ENCODE measurements at regions not wholly inside any gene's neighbourhood (a gene's known extent, or its start where the extent isn't known, plus 50 kb on each side); places are given as distances from the start of the nearest gene placed in this dataset.

- no peak for DNase-seq (ENCODE audit: low read depth in 1 of 2, low spot score in 1 of 2)
- in situ Hi-C loops (cut with HindIII; ENCODE audit: low pct_unique_long_range_greater_than_20kb, low sequenced_read_pairs): no loop called here
- no peak for TF ChIP-seq JUND (IDR thresholded peaks at IDR 0.05; ENCODE audit: low read depth)
Observed at GRCh38 chr18:78774741-78775141, 204.9 kb upstream of the SALL3 start.

- in situ Hi-C loops (cut with HindIII; ENCODE audit: low pct_unique_long_range_greater_than_20kb, low sequenced_read_pairs): no loop called here
- no peak for TF ChIP-seq JUND (IDR thresholded peaks at IDR 0.05; ENCODE audit: low read depth)
- no peak for DNase-seq (ENCODE audit: low read depth in 1 of 2, low spot score in 1 of 2)
Observed at GRCh38 chr18:78776151-78776550, 203.5 kb upstream of the SALL3 start.

GRCh38 chr18:78776706-78777285 is 202.8 kb upstream of the SALL3 start:
- in situ Hi-C loops (cut with HindIII; ENCODE audit: low pct_unique_long_range_greater_than_20kb, low sequenced_read_pairs): no loop called here
- no peak for TF ChIP-seq JUND (IDR thresholded peaks at IDR 0.05; ENCODE audit: low read depth)

GRCh38 chr18:78777992-78778391 is 201.6 kb upstream of the SALL3 start:
- DNase-seq (ENCODE audit: low read depth in 1 of 2, low spot score in 1 of 2): no peak
- no peak for TF ChIP-seq JUND (IDR thresholded peaks at IDR 0.05; ENCODE audit: low read depth)

More at GRCh38 chr18:78776706-78777285, 202.8 kb upstream of the SALL3 start:
- DNase-seq (ENCODE audit: low read depth in 1 of 2, low spot score in 1 of 2): no peak

GRCh38 chr18:78778651-78779050 is 201.0 kb upstream of the SALL3 start:
- in situ Hi-C loops (cut with HindIII; ENCODE audit: low pct_unique_long_range_greater_than_20kb, low sequenced_read_pairs): no loop called here
- no peak for TF ChIP-seq JUND (IDR thresholded peaks at IDR 0.05; ENCODE audit: low read depth)
- no peak for DNase-seq (ENCODE audit: low read depth in 1 of 2, low spot score in 1 of 2)

More at GRCh38 chr18:78777992-78778391, 201.6 kb upstream of the SALL3 start:
- in situ Hi-C loops (cut with HindIII; ENCODE audit: low pct_unique_long_range_greater_than_20kb, low sequenced_read_pairs): no loop called here

- in situ Hi-C loops (cut with HindIII; ENCODE audit: low pct_unique_long_range_greater_than_20kb, low sequenced_read_pairs): no loop called here
- no peak for DNase-seq (ENCODE audit: low read depth in 1 of 2, low spot score in 1 of 2)
- no peak for TF ChIP-seq JUND (IDR thresholded peaks at IDR 0.05; ENCODE audit: low read depth)
Observed at GRCh38 chr18:78779996-78780718, 199.5 kb upstream of the SALL3 start.

GRCh38 chr18:78780719-78781600 is 198.7 kb upstream of the SALL3 start:
- no peak for TF ChIP-seq JUND (IDR thresholded peaks at IDR 0.05; ENCODE audit: low read depth)
- in situ Hi-C loops (cut with HindIII; ENCODE audit: low pct_unique_long_range_greater_than_20kb, low sequenced_read_pairs): no loop called here
- DNase-seq (ENCODE audit: low read depth in 1 of 2, low spot score in 1 of 2): no peak

- no peak for TF ChIP-seq JUND (IDR thresholded peaks at IDR 0.05; ENCODE audit: low read depth)
- no peak for DNase-seq (ENCODE audit: low read depth in 1 of 2, low spot score in 1 of 2)
Observed at GRCh38 chr18:78781601-78781960, 198.0 kb upstream of the SALL3 start.

GRCh38 chr18:78782951-78783563 is 196.6 kb upstream of the SALL3 start:
- in situ Hi-C loops (cut with HindIII; ENCODE audit: low pct_unique_long_range_greater_than_20kb, low sequenced_read_pairs): no loop called here
- DNase-seq (ENCODE audit: low read depth in 1 of 2, low spot score in 1 of 2): no peak
- TF ChIP-seq JUND (IDR thresholded peaks at IDR 0.05; ENCODE audit: low read depth): no peak

More at GRCh38 chr18:78781601-78781960, 198.0 kb upstream of the SALL3 start:
- in situ Hi-C loops (cut with HindIII; ENCODE audit: low pct_unique_long_range_greater_than_20kb, low sequenced_read_pairs): no loop called here

- no peak for DNase-seq (ENCODE audit: low read depth in 1 of 2, low spot score in 1 of 2)
- no peak for TF ChIP-seq JUND (IDR thresholded peaks at IDR 0.05; ENCODE audit: low read depth)
- in situ Hi-C loops (cut with HindIII; ENCODE audit: low pct_unique_long_range_greater_than_20kb, low sequenced_read_pairs): no loop called here
Observed at GRCh38 chr18:78783564-78783960, 196.1 kb upstream of the SALL3 start.

- in situ Hi-C loops (cut with HindIII; ENCODE audit: low pct_unique_long_range_greater_than_20kb, low sequenced_read_pairs): no loop called here
- no peak for TF ChIP-seq JUND (IDR thresholded peaks at IDR 0.05; ENCODE audit: low read depth)
- DNase-seq (ENCODE audit: low read depth in 1 of 2, low spot score in 1 of 2): no peak
Observed at GRCh38 chr18:78784861-78785260, 194.8 kb upstream of the SALL3 start.

- DNase-seq (ENCODE audit: low read depth in 1 of 2, low spot score in 1 of 2): no peak
- no peak for TF ChIP-seq JUND (IDR thresholded peaks at IDR 0.05; ENCODE audit: low read depth)
- in situ Hi-C loops (cut with HindIII; ENCODE audit: low pct_unique_long_range_greater_than_20kb, low sequenced_read_pairs): no loop called here
Observed at GRCh38 chr18:78785706-78786105, 193.9 kb upstream of the SALL3 start.

Measured in T47D (cell line).